NCI-H146 treated with DMSO at 0.1 percent for 48 hours (cell line): ENCODE measurements at regions not wholly inside any gene's neighbourhood (a gene's known extent, or its start where the extent isn't known, plus 50 kb on each side); places are given as distances from the start of the nearest gene placed in this dataset.
"Not testable (repeated sequence)": the region's sequence is repeated elsewhere in the genome, so short reads cannot be mapped to it uniquely, and the experiment has no call there.

Experiments
- DNase-seq: peaks from one replicate; lab custom pipeline; 2025; ENCODE audit not compliant: unreplicated experiment; lab: John Stamatoyannopoulos, UW

DNA sequence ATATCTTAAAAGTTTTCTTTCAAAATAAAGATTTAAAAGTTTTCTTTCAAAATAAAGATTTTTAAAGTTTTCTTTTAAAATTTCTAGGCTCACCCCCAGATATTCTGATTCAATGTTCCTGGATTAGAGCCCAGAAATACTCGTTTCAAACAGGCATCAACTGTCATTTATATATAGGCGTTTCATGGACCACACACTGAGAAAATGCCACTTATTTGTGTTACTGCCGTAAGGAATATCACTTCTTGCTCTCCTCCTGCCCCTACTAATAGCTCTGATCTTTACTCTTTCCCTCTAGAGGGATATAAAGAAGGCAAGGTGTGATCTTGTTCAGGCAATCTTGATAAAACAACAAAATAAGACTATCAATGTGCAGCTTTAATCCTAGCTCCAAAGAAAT lies 1324.1 kb downstream of the CDH8 start:
- DNase-seq, result no peak

DNA sequence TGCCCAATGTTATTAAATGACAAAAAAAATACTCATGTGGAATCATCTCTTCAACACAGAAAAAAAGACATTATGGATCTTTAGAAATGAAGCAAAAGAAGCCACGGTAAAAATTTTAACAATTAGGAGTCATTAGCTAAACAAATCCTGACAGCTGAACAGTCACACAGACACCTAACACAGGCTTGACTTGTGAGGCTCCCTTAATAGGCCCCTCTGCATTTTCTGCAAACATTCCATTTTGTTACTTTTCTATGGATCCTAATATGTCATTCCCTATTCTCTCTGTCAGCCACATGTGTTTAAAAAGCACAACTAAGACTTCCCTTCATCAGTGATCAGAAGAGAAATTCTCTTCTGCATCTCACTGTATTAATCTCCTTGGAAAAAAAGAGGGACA lies 1331.5 kb downstream of the CDH8 start:
- no peak for DNase-seq

DNA sequence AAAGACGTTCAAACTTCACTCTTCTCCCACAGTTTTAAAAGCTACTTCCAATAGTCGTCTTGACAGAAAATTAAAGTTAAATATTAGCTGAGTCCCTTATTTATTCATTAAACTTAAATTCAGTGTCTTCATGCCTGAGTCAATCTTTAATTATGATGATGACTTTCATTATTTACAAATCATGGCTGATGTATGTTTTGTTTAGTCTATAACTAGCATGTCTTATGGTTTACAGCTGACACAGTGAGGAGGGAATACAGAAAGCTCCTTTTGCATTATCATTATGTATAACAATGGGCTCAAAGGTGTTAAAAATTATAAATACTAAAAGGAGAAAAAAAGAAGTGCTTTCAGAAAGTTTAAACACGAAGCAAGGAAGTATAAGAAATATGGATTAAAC lies 1333.1 kb downstream of the CDH8 start:
- DNase-seq, result no peak

GRCh38 chr16:60686824-60687223 lies 1349.4 kb downstream of the CDH8 start:
- DNase-seq, result no peak

GRCh38 chr16:60684002-60684401 lies 1352.2 kb downstream of the CDH8 start:
- no peak for DNase-seq

- no peak for DNase-seq
These were observed 1354.0 kb downstream of the CDH8 start for GRCh38 chr16:60682219-60682618.

DNA sequence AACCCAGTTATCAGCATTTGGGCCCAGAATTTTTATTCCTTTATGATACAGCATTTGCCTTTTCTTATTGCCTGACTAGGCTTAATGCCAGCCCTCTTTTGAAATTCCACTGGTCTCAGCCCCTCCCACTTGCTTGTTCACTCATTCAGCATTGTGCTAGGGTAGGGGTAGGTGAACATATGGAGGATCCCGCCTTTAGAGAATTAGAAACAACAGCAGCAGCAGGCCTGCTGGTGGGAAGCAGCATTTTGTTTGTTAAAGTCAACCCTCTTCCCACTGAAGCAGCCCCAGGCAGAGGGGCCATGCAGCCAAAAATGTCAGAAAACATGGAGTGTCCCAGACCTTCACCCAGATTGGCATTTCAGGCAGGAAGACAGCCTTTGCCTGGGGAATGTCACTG lies 1355.2 kb downstream of the CDH8 start:
- DNase-seq, result no peak

- DNase-seq, result no peak
These were observed 1361.2 kb downstream of the CDH8 start for GRCh38 chr16:60675022-60675421.

- DNase-seq, result no peak
These were observed 1362.0 kb downstream of the CDH8 start for GRCh38 chr16:60674241-60674640.

GRCh38 chr16:60655514-60656153 lies 1380.6 kb downstream of the CDH8 start:
- no peak for DNase-seq

GRCh38 chr16:60651346-60651745 lies 1384.9 kb downstream of the CDH8 start:
- no peak for DNase-seq

DNA sequence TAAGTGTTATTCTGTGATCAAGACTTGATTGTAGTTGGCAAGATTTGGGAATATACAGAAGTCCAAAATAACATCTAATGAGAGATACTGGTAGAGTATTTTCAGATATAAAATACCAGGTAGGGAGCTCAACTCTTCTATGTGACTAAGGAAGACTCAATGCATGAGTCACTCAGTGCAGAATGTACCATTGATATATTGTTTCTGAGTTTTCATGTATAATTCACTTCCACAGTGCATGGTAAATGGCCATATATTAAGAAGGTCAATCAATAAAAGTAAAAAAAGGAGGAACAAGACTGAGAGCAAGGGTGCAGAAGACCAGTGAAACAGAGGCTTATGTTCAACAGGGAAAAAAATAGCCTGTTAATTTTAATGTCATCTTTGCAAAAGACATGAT lies 1387.9 kb downstream of the CDH8 start:
- DNase-seq, result no peak

- not testable (repeated sequence) for DNase-seq
These were observed 1388.8 kb downstream of the CDH8 start for GRCh38 chr16:60647388-60647787.

- DNase-seq, result no peak
These were observed 1389.6 kb downstream of the CDH8 start for GRCh38 chr16:60646631-60647030.

GRCh38 chr16:60645541-60645940 lies 1390.7 kb downstream of the CDH8 start:
- DNase-seq, result no peak

- DNase-seq, result no peak
These were observed 1393.3 kb downstream of the CDH8 start for GRCh38 chr16:60642956-60643355.

DNA sequence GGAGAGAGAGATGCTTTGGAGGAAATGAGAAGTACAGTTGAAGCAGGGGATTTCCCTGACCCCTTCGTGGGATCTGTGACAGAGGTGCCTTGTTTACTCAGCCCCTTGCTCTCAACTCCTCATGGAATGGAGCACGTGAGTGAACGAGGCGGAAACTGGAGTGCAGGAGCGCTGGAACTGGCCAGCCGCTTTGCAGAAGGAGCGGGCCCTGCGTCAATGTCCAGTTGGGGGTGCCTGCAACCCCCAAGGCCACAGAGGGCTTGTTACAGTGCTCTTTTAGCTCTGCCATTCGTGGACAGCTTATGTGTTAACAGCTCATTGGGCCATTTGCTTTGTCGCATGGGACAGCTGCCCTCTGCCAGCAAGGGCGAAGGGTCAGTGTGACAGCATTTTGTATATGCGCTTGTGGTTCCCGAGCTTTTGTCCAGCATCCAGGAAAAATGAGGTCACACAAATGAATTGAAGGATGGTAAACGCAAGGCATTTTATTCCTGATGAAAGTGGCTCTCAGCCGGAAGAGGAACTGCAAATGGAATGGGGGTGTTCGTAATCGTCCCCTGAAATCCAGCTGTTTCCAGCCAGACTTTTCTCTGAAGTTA lies 1395.1 kb downstream of the CDH8 start:
- no peak for DNase-seq

GRCh38 chr16:60640038-60640437 lies 1396.2 kb downstream of the CDH8 start:
- DNase-seq, result no peak

GRCh38 chr16:60636636-60637035 lies 1399.6 kb downstream of the CDH8 start:
- DNase-seq, result not testable (repeated sequence)

DNA sequence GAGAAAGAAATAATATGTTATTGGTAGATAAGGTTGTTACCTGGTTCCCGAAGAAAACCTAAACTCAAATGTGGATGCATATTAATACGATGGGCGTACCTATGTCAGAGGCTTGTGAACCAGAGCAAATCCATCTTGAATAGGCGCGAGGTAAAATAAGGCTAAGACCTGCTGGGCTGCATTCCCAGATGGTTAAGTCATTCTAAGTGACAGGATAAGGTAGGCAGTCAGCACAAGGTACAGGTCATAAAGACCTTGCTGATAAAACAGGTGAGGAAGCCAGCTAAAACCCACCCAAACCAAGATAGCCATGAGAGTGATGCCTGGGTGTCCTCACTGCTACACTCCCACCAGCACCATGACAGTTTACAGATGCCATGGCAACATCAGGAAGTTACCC lies 1400.1 kb downstream of the CDH8 start:
- no peak for DNase-seq

- no peak for DNase-seq
These were observed 1400.7 kb downstream of the CDH8 start for GRCh38 chr16:60635548-60635947.

GRCh38 chr16:60611844-60612243 lies 1424.4 kb downstream of the CDH8 start:
- DNase-seq, result no peak

DNA sequence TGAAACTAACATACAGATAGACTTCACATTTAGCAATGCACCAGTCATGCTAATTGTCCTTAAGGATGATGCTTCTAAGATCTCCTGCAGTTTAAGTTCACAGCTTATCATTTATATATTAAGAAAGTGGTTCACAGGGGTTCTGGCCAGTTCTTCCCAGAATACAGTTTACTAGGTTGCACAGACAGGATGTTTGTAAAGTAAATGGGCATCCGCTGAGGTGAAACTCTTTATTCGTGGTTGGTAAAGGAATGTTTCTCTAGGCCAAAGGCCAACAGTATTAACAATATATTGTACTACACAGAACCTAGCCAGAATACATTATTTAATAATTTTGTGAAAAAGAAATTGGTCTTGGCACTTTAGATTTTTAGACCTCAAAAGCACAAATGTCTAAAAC lies 1427.3 kb downstream of the CDH8 start:
- no peak for DNase-seq
